ENCODE measurements at regions not wholly inside any gene's neighbourhood (a gene's known extent, or its start where the extent isn't known, plus 50 kb on each side); places are given as distances from the start of the nearest gene placed in this dataset.

DNA sequence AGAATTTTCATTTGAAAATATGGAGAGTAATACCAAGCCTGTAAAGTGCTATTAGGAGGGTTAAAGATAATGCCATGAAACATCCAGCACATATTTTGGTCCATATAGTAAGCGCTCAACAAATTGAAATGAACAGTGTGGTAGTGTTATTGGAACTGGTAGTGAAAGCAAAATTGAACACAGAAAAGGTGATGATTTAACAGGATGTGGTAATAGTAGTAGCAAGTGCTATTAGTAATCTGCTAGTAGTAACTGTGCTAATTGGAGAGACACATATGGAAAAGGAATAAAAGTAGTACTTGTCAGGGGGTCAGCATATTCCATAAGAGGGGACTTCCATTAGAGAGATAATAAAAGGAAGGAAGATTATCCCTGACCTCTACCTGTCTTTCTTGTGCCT is 187.3 kb downstream of the HTR1A start:
- TF ChIP-seq, protein P1, sequence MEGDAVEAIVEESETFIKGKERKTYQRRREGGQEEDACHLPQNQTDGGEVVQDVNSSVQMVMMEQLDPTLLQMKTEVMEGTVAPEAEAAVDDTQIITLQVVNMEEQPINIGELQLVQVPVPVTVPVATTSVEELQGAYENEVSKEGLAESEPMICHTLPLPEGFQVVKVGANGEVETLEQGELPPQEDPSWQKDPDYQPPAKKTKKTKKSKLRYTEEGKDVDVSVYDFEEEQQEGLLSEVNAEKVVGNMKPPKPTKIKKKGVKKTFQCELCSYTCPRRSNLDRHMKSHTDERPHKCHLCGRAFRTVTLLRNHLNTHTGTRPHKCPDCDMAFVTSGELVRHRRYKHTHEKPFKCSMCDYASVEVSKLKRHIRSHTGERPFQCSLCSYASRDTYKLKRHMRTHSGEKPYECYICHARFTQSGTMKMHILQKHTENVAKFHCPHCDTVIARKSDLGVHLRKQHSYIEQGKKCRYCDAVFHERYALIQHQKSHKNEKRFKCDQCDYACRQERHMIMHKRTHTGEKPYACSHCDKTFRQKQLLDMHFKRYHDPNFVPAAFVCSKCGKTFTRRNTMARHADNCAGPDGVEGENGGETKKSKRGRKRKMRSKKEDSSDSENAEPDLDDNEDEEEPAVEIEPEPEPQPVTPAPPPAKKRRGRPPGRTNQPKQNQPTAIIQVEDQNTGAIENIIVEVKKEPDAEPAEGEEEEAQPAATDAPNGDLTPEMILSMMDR (IDR thresholded peaks at IDR 0.05): no peak
- no peak for TF ChIP-seq POLR2A (IDR thresholded peaks at IDR 0.05)
